HepG2 (cell line): ENCODE measurements at regions not wholly inside any gene's neighbourhood (a gene's known extent, or its start where the extent isn't known, plus 50 kb on each side); places are given as distances from the start of the nearest gene placed in this dataset.
A peak's percentile ranks its signal among the peaks of the same experiment; 100 is the strongest.

ENCODE experiments used
- FOXJ3 ChIP-seq: sonication (generic); formaldehyde crosslinking; IDR thresholded peaks from 2 replicates; pipeline ENCODE4 v1.4.0; 2020; ENCODE audit warnings: missing genetic modification reagents, mild to moderate bottlenecking, borderline replicate concordance
- HNF4G ChIP-seq, 2 experiments: sonication (generic) in 1 of 2; formaldehyde crosslinking in 1 of 2; IDR thresholded peaks; 2 replicates each; pipeline versions ENCODE4 v1.4.0 to v1.6.1; 2011 to 2020; ENCODE audit warnings: borderline replicate concordance in 2 of 2, low read depth in 2 of 2, mild to moderate bottlenecking in 2 of 2, low read length in 1 of 2, missing genetic modification reagents in 1 of 2, moderate library complexity in 1 of 2
- HNRNPLL ChIP-seq: fragments of 200-400 bp; formaldehyde crosslinking; IDR thresholded peaks from 2 replicates; pipeline ENCODE4 v1.6.1; 2017; ENCODE audit warnings: mild to moderate bottlenecking, low read depth, low read length; ENCODE audit not compliant: poor library complexity, severe bottlenecking
- MBD4 ChIP-seq: IDR thresholded peaks from 2 replicates; pipeline ENCODE4 v1.6.1; 2012; ENCODE audit warnings: low read length, inconsistent platforms, borderline replicate concordance
- NR2F2 ChIP-seq: IDR thresholded peaks from 2 replicates; pipeline ENCODE4 v1.6.1; 2012; ENCODE audit warnings: low read depth, inconsistent platforms, borderline replicate concordance
- RCOR2 ChIP-seq: IDR thresholded peaks from 2 replicates; pipeline ENCODE4 v1.6.1; 2016; ENCODE audit warnings: missing biosample characterization, missing genetic modification reagents
- SMAD3 ChIP-seq: sonication (generic); formaldehyde crosslinking; IDR thresholded peaks from 2 replicates; pipeline ENCODE4 v1.4.0; 2020; ENCODE audit warnings: missing genetic modification reagents
- TARDBP ChIP-seq: sonication (generic); formaldehyde crosslinking; IDR thresholded peaks from 2 replicates; pipeline ENCODE4 v1.8.0; 2022; ENCODE audit warnings: mild to moderate bottlenecking, missing genetic modification reagents
- TSC22D2 ChIP-seq: sonication (generic); formaldehyde crosslinking; IDR thresholded peaks from 2 replicates; pipeline ENCODE4 v1.5.1; 2020; ENCODE audit warnings: missing genetic modification reagents, mild to moderate bottlenecking, borderline replicate concordance
- ZEB1 ChIP-seq: IDR thresholded peaks from 2 replicates; pipeline ENCODE4 v1.6.1; 2012; ENCODE audit warnings: mild to moderate bottlenecking, low read depth, inconsistent platforms; ENCODE audit not compliant: insufficient replicate concordance
- ZFP1 ChIP-seq: IDR thresholded peaks from 2 replicates; pipeline ENCODE4 v1.6.1; 2016
- TF ChIP-seq, protein P1 (sequence below): sonication (generic); formaldehyde crosslinking; IDR thresholded peaks from 2 replicates; pipeline ENCODE4 v1.5.1; 2020; ENCODE audit warnings: missing genetic modification reagents, mild to moderate bottlenecking, borderline replicate concordance
- TF ChIP-seq, protein P2 (sequence below), 2 experiments: IDR thresholded peaks; 2 replicates each; pipeline ENCODE4 v1.6.1; 2011 to 2012; ENCODE audit warnings: low read length in 2 of 2, borderline replicate concordance in 1 of 2, low read depth in 1 of 2, mild to moderate bottlenecking in 1 of 2, moderate library complexity in 1 of 2
- TF ChIP-seq, protein P3 (sequence below): sonication (generic); formaldehyde crosslinking; IDR thresholded peaks from 2 replicates; pipeline ENCODE4 v1.8.0; 2022; ENCODE audit warnings: mild to moderate bottlenecking, missing genetic modification reagents, borderline replicate concordance
- TF ChIP-seq, protein P4 (sequence below): sonication (generic); formaldehyde crosslinking; IDR thresholded peaks from 2 replicates; pipeline ENCODE4 v1.8.0; 2022; ENCODE audit warnings: mild to moderate bottlenecking, missing genetic modification reagents
- TF ChIP-seq, protein P5 (sequence below): sonication (generic); formaldehyde crosslinking; IDR thresholded peaks from 2 replicates; pipeline ENCODE4 v1.4.0; 2020; ENCODE audit warnings: mild to moderate bottlenecking, low read depth, missing genetic modification reagents
- TF ChIP-seq, protein P6 (sequence below): sonication (generic); formaldehyde crosslinking; IDR thresholded peaks from 2 replicates; pipeline ENCODE4 v1.4.0; 2020; ENCODE audit warnings: missing genetic modification reagents

DNA sequence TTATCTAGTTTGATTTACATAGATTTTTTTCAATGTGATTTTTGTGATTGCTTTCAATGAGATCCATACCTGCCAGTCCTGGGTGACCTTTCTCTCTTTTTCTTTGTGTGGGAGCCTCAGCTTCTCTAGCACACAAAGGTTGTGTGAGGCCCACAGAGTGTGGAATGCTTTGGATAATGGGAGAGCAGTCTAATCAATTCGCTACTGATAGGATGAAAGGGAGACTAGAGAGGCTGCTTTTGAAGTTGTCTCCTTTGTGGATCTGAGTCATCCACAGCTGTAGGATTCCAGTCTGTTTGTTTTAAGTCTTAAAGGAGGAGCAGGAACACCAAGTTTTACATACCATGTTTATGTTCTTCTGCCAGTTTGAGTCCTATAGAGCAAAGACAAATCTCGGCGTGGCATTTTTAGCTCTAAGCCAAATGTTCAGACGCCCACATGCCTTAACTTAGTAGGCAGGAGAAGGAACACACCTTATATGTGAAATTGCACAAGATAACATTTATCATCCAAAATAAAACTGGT, 330.0 kb downstream of the ARL4A start (continued):
- TF ChIP-seq, protein P1, sequence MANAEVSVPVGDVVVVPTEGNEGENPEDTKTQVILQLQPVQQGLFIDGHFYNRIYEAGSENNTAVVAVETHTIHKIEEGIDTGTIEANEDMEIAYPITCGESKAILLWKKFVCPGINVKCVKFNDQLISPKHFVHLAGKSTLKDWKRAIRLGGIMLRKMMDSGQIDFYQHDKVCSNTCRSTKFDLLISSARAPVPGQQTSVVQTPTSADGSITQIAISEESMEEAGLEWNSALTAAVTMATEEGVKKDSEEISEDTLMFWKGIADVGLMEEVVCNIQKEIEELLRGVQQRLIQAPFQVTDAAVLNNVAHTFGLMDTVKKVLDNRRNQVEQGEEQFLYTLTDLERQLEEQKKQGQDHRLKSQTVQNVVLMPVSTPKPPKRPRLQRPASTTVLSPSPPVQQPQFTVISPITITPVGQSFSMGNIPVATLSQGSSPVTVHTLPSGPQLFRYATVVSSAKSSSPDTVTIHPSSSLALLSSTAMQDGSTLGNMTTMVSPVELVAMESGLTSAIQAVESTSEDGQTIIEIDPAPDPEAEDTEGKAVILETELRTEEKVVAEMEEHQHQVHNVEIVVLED (CRISPR knock-in tag), result no peak
- TF ChIP-seq ZEB1 (peak; percentile 87), RCOR2 (CRISPR knock-in tag) (peak; percentile 66; the same call in 1 of the 2 replicates), FOXJ3 (peak; percentile 95), HNF4G (IDR thresholded peaks at IDR 0.05; ENCODE audit: borderline replicate concordance, low read depth, low read length) (peak; percentile 82; the same call in 1 of the 2 replicates), HNF4G (CRISPR knock-in tag; IDR thresholded peaks at IDR 0.05; ENCODE audit: borderline replicate concordance, low read depth) (0 out of 2 replicates have a peak, but pooled peaks have one; percentile 54), SMAD3 (peak; percentile 75), TSC22D2 (CRISPR knock-in tag) (peak; percentile 62; the same call in 1 of the 2 replicates), TARDBP (CRISPR knock-in tag) (peak; percentile 90), ZFP1 (peak; percentile 86), NR2F2 (peak; percentile 89), HNRNPLL (no peak), MBD4 (peak; percentile 97)
- TF ChIP-seq, protein P2, sequence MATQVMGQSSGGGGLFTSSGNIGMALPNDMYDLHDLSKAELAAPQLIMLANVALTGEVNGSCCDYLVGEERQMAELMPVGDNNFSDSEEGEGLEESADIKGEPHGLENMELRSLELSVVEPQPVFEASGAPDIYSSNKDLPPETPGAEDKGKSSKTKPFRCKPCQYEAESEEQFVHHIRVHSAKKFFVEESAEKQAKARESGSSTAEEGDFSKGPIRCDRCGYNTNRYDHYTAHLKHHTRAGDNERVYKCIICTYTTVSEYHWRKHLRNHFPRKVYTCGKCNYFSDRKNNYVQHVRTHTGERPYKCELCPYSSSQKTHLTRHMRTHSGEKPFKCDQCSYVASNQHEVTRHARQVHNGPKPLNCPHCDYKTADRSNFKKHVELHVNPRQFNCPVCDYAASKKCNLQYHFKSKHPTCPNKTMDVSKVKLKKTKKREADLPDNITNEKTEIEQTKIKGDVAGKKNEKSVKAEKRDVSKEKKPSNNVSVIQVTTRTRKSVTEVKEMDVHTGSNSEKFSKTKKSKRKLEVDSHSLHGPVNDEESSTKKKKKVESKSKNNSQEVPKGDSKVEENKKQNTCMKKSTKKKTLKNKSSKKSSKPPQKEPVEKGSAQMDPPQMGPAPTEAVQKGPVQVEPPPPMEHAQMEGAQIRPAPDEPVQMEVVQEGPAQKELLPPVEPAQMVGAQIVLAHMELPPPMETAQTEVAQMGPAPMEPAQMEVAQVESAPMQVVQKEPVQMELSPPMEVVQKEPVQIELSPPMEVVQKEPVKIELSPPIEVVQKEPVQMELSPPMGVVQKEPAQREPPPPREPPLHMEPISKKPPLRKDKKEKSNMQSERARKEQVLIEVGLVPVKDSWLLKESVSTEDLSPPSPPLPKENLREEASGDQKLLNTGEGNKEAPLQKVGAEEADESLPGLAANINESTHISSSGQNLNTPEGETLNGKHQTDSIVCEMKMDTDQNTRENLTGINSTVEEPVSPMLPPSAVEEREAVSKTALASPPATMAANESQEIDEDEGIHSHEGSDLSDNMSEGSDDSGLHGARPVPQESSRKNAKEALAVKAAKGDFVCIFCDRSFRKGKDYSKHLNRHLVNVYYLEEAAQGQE (IDR thresholded peaks at IDR 0.05; ENCODE audit: borderline replicate concordance in 1 of 2, low read depth in 1 of 2, low read length in 2 of 2), result peak in 1 of 2 experiments; percentile 60; a peak in 1 of 4 replicates
- TF ChIP-seq, protein P3, sequence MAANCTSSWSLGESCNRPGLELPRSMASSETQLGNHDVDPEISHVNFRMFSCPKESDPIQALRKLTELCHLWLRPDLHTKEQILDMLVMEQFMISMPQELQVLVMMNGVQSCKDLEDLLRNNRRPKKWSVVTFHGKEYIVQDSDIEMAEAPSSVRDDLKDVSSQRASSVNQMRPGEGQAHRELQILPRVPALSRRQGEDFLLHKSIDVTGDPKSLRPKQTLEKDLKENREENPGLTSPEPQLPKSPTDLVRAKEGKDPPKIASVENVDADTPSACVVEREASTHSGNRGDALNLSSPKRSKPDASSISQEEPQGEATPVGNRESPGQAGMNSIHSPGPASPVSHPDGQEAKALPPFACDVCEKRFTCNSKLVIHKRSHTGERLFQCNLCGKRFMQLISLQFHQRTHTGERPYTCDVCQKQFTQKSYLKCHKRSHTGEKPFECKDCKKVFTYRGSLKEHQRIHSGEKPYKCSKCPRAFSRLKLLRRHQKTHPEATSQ (CRISPR knock-in tag), result peak; percentile 80; the same call in 1 of the 2 replicates
- TF ChIP-seq, protein P4, sequence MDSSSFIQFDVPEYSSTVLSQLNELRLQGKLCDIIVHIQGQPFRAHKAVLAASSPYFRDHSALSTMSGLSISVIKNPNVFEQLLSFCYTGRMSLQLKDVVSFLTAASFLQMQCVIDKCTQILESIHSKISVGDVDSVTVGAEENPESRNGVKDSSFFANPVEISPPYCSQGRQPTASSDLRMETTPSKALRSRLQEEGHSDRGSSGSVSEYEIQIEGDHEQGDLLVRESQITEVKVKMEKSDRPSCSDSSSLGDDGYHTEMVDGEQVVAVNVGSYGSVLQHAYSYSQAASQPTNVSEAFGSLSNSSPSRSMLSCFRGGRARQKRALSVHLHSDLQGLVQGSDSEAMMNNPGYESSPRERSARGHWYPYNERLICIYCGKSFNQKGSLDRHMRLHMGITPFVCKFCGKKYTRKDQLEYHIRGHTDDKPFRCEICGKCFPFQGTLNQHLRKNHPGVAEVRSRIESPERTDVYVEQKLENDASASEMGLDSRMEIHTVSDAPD (CRISPR knock-in tag), result peak; percentile 76; the same call in 1 of the 2 replicates
- TF ChIP-seq, protein P5, sequence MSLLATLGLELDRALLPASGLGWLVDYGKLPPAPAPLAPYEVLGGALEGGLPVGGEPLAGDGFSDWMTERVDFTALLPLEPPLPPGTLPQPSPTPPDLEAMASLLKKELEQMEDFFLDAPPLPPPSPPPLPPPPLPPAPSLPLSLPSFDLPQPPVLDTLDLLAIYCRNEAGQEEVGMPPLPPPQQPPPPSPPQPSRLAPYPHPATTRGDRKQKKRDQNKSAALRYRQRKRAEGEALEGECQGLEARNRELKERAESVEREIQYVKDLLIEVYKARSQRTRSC (CRISPR knock-in tag), result no peak
- TF ChIP-seq, protein P6, sequence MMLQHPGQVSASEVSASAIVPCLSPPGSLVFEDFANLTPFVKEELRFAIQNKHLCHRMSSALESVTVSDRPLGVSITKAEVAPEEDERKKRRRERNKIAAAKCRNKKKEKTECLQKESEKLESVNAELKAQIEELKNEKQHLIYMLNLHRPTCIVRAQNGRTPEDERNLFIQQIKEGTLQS (CRISPR knock-in tag), result peak; percentile 99
